HepG2 (cell line): ENCODE measurements at regions not wholly inside any gene's neighbourhood (a gene's known extent, or its start where the extent isn't known, plus 50 kb on each side); places are given as distances from the start of the nearest gene placed in this dataset.

ENCODE experiments used
- ATAC-seq: fragments of 200-7000 bp; cut with Tn5 transposase; 3 replicates; pipeline ENCODE4 v1.9.1; 2020; ENCODE audit warnings: mild to moderate bottlenecking, moderate library complexity
- BruUV-seq: library from RNA; stranded (reverse); fragments of 400-500 nt; replicated peaks from 2 replicates; lab custom pipeline; 2021; lab: Mats Ljungman, UMichigan
- CTCF ChIA-PET: fragments of 300-600 bp; formaldehyde crosslinking; extraction: SDS; loops from one replicate; lab custom pipeline; 2021; ENCODE audit warnings: low total read pairs, inconsistent platforms, low intra/inter-chr PET ratio; lab: Yijun Ruan, JAX
- POLR2A ChIA-PET: fragments of 350-600 bp; sonication (Branson Sonifier 250); formaldehyde crosslinking; loops from one replicate; lab custom pipeline; 2020; ENCODE audit warnings: antibody characterized with exemption, inconsistent platforms; lab: Yijun Ruan, JAX
- DNase-seq: peaks from one replicate; pipeline ENCODE4 v3.0.0-alpha.2; 2015; ENCODE audit warnings: low spot score
- FAIRE-seq: peaks from 3 replicates; lab custom pipeline; 2011; peaks lifted over from hg19 to GRCh38; lab: Jason Lieb, UNC
- H2AFZ ChIP-seq: one replicate; pipeline ENCODE4 v1.6.1; 2011; ENCODE audit warnings: low read length, inconsistent platforms
- H3K27ac ChIP-seq: fragments of 300-600 bp; 3 replicates; pipeline ENCODE4 v1.8.0; 2011; ENCODE audit warnings: mixed run types, mild to moderate bottlenecking, mixed read lengths, low read length, inconsistent platforms; ENCODE audit not compliant: insufficient read depth; ENCODE audit errors: extremely low read length
- H3K27me3 ChIP-seq, 2 experiments: fragments of 200-600 bp in 1 of 2; 2 replicates in 1 of 2; 3 replicates in 1 of 2; pipeline versions ENCODE4 v1.6.0 to v1.8.0; 2011; ENCODE audit warnings: low read length in 2 of 2, mild to moderate bottlenecking in 2 of 2, moderate library complexity in 2 of 2, inconsistent platforms in 1 of 2; ENCODE audit not compliant: insufficient read depth in 2 of 2, control insufficient read depth in 1 of 2
- H3K36me3 ChIP-seq, 2 experiments: fragments of 200-600 bp in 1 of 2; replicated peaks in 1 of 2; 2 replicates in 1 of 2; 3 replicates in 1 of 2; pipeline versions ENCODE4 v1.5.1 to v1.8.0; 2011; ENCODE audit warnings: low read length in 2 of 2, inconsistent platforms in 1 of 2; ENCODE audit not compliant: insufficient read depth in 2 of 2, control insufficient read depth in 1 of 2
- H3K4me1 ChIP-seq: 2 replicates; pipeline ENCODE4 v1.5.1; 2012; ENCODE audit warnings: low read length, inconsistent platforms; ENCODE audit not compliant: insufficient read depth
- H3K4me2 ChIP-seq: 2 replicates; pipeline ENCODE4 v1.6.0; 2011; ENCODE audit warnings: low read depth, low read length, inconsistent platforms
- H3K4me3 ChIP-seq, 3 experiments: fragments of 200-600 bp in 1 of 3; sonication (generic), shearing (Covaris generic) in 1 of 3; replicated peaks in 1 of 3; 2 replicates each; pipeline ENCODE4 v1.5.1; 2011 to 2016; ENCODE audit warnings: low read length in 3 of 3, inconsistent platforms in 2 of 3, low read depth in 2 of 3, mild to moderate bottlenecking in 2 of 3, control low read depth in 1 of 3, mixed read lengths in 1 of 3; ENCODE audit not compliant: insufficient read depth in 1 of 3
- H3K79me2 ChIP-seq: one replicate; pipeline ENCODE4 v1.6.1; 2011; ENCODE audit warnings: low read length, inconsistent platforms; ENCODE audit not compliant: insufficient read depth
- H3K9ac ChIP-seq: 2 replicates; pipeline ENCODE4 v1.6.0; 2011; ENCODE audit warnings: mild to moderate bottlenecking, low read depth, low read length, inconsistent platforms; ENCODE audit not compliant: insufficient read depth
- H3K9me3 ChIP-seq: 2 replicates; pipeline ENCODE4 v1.5.1; 2012; ENCODE audit warnings: mild to moderate bottlenecking, low read length
- H4K20me1 ChIP-seq: 2 replicates; pipeline ENCODE4 v1.6.0; 2011; ENCODE audit warnings: inconsistent platforms, mild to moderate bottlenecking, low read length, moderate library complexity; ENCODE audit not compliant: insufficient read depth
- DBP ChIP-seq: sonication (generic); formaldehyde crosslinking; IDR thresholded peaks from 2 replicates; pipeline ENCODE4 v1.4.0; 2020; ENCODE audit warnings: missing genetic modification reagents; ENCODE audit errors: not compliant biosample characterization
- HCFC1 ChIP-seq: fragments of 150-350 bp; IDR thresholded peaks from 2 replicates; pipeline ENCODE4 v1.6.1; 2014; ENCODE audit warnings: low read depth, low read length
- HNRNPUL1 ChIP-seq: fragments of 200-400 bp; formaldehyde crosslinking; IDR thresholded peaks from 2 replicates; pipeline ENCODE4 v1.6.1; 2017; ENCODE audit warnings: low read depth, mild to moderate bottlenecking, low read length, moderate library complexity
- IKZF1 ChIP-seq: fragments of 450-650 bp; IDR thresholded peaks from 2 replicates; pipeline ENCODE4 v1.7.1; 2016
- PRDM4 ChIP-seq: sonication (generic); formaldehyde crosslinking; IDR thresholded peaks from 2 replicates; pipeline ENCODE4 v1.9.0; 2021; ENCODE audit warnings: missing genetic modification reagents, borderline replicate concordance
- THYN1 ChIP-seq: sonication (generic); formaldehyde crosslinking; IDR thresholded peaks from 2 replicates; pipeline ENCODE4 v1.8.1; 2023; ENCODE audit warnings: low read depth, mild to moderate bottlenecking, moderate library complexity, missing genetic modification reagents, borderline replicate concordance
- TSC22D2 ChIP-seq: sonication (generic); formaldehyde crosslinking; IDR thresholded peaks from 2 replicates; pipeline ENCODE4 v1.5.1; 2020; ENCODE audit warnings: missing genetic modification reagents, mild to moderate bottlenecking, borderline replicate concordance
- ZBTB38 ChIP-seq: sonication (generic); formaldehyde crosslinking; IDR thresholded peaks from 2 replicates; pipeline ENCODE4 v1.5.1; 2020; ENCODE audit warnings: mild to moderate bottlenecking, missing genetic modification reagents
- ZBTB49 ChIP-seq: sonication (generic); formaldehyde crosslinking; IDR thresholded peaks from 2 replicates; pipeline ENCODE4 v1.4.0; 2020; ENCODE audit warnings: missing genetic modification reagents, borderline replicate concordance
- ZNF143 ChIP-seq: sonication (generic); formaldehyde crosslinking; IDR thresholded peaks from 2 replicates; pipeline ENCODE4 v1.4.0; 2020; ENCODE audit warnings: missing genetic modification reagents
- ZNF44 ChIP-seq: sonication (generic); formaldehyde crosslinking; IDR thresholded peaks from 2 replicates; pipeline ENCODE4 v1.5.1; 2020; ENCODE audit warnings: mild to moderate bottlenecking, missing genetic modification reagents
- WGBS: methylation state at CpG from one replicate; pipeline ENCODE4 v1.1.6; 2017; ENCODE audit warnings: low lambda C conversion rate; 5-methylcytosine and 5-hydroxymethylcytosine counted together
- in situ Hi-C: cut with HindIII; loops from 2 replicates; pipeline ENCODE4 v1.10.0; 2017; ENCODE audit warnings: low pct_unique_long_range_greater_than_20kb; ENCODE audit not compliant: extremely low pct_ligation_motif_present
- intact Hi-C: fragments of 100-400 bp; cut with micrococcal nuclease; formaldehyde crosslinking; loops from one replicate; pipeline ENCODE4 v1.10.0; 2022; ENCODE audit not compliant: unreplicated experiment

GRCh38 chr7:20542594-20542993 lies 72.9 kb upstream of the ABCB5 start:
- H4K20me1 ChIP-seq: no peaks in the 10 kb centered on the region
- no peak overlapping the region for H2AFZ ChIP-seq
- no peak overlapping the region for H3K27ac ChIP-seq
- no TSS peak for BruUV-seq
- 0% methylated on average over 1 of the region's 1 CpG for WGBS
- FAIRE-seq: no peak
- no peaks in the 10 kb centered on the region for H3K79me2 ChIP-seq
- H3K9me3 ChIP-seq: no peaks in the 10 kb centered on the region
- ChIA-PET POLR2A (no interaction called here), CTCF (no interaction called here)
- no peaks in the 10 kb centered on the region for H3K36me3 ChIP-seq
- TF ChIP-seq HCFC1 (no peak), PRDM4 (CRISPR knock-in tag) (no peak), THYN1 (CRISPR knock-in tag) (no peak), ZNF143 (no peak), IKZF1 (no peak), ZBTB38 (CRISPR knock-in tag) (no peak), ZBTB49 (CRISPR knock-in tag) (no peak), ZNF44 (CRISPR knock-in tag) (no peak), TSC22D2 (no peak), DBP (no peak), HNRNPUL1 (no peak)
- no peak overlapping the region for H3K9ac ChIP-seq
- in situ Hi-C loops: no loop called here
- no peak overlapping the region for H3K4me2 ChIP-seq
- peaks cover 0 to 3% of the 10 kb centered on the region in 2 experiments; a peak in 1 of 5 replicates for H3K27me3 ChIP-seq
- intact Hi-C loops: no loop called here
- no peaks in the 10 kb centered on the region for H3K4me1 ChIP-seq
- DNase-seq: no peak
- ATAC-seq: no peak
- H3K4me3 ChIP-seq: no peak overlapping the region
